ENCODE measurements at regions not wholly inside any gene's neighbourhood (a gene's known extent, or its start where the extent isn't known, plus 50 kb on each side); places are given as distances from the start of the nearest gene placed in this dataset.

DNA sequence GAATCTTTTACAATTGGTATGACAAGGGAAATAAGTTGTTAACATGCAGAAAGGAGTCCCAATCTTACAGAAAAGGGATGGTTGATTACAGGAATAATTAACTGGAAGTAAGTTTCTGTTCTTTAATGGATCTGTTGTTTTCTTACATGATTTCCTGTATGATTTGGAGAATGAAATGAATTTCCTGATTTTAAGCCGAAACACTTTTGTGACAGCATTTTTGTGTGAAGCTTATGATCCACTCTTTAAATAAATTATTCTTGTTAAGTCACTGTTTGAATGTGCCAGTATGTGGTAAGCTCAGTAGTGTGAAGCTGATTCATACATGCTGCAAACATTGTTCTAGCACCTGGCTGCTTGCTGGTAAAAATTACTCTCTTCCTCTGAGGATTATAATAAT is 516.2 kb downstream of the DCDC2C start:
- TF ChIP-seq CTCF (IDR thresholded peaks at IDR 0.05; ENCODE audit: low read depth, low read length) (no peak), EZH2phosphoT487 (IDR thresholded peaks at IDR 0.05; ENCODE audit: low read depth) (no peak)

Measured in OCI-LY3 (cell line).